ENCODE measurements at regions not wholly inside any gene's neighbourhood (a gene's known extent, or its start where the extent isn't known, plus 50 kb on each side); places are given as distances from the start of the nearest gene placed in this dataset.

- H3K4me3 ChIP-seq (ENCODE audit: low read depth, low read length) = no peak overlapping the region
- no peak for TF ChIP-seq CTCF (IDR thresholded peaks at IDR 0.05; ENCODE audit: control insufficient read depth, extremely low read depth, insufficient read depth)
Measured at GRCh38 chr22:47445716-47446290, 683.4 kb downstream of the TBC1D22A start.

GRCh38 chr22:47445212-47445611, 682.8 kb downstream of the TBC1D22A start:
- H3K4me3 ChIP-seq (ENCODE audit: low read depth, low read length) = no peak overlapping the region
- TF ChIP-seq CTCF (IDR thresholded peaks at IDR 0.05; ENCODE audit: control insufficient read depth, extremely low read depth, insufficient read depth) = no peak
- DNase-seq (ENCODE audit: low read depth) = no peak

More at GRCh38 chr22:47445716-47446290, 683.4 kb downstream of the TBC1D22A start:
- no peak for DNase-seq (ENCODE audit: low read depth)

DNA sequence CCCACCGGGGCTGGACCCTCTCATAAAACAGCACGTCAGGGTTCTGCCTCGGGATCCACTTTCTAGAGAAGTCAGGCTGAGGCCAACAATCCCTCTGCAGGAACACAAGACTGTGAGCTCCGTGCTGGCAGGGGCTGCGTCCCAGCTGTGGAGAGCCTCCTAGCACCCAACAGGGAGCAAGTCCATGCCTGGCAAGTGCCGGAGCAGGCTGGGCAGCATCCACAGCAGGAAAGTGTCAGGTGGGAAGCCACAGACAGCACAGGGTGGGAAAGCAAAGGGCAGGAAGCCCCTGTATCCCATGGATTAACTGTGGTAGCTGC, 682.3 kb downstream of the TBC1D22A start:
- no peak for DNase-seq (ENCODE audit: low read depth)
- no peak for TF ChIP-seq CTCF (IDR thresholded peaks at IDR 0.05; ENCODE audit: control insufficient read depth, extremely low read depth, insufficient read depth)
- no peak overlapping the region for H3K4me3 ChIP-seq (ENCODE audit: low read depth, low read length)

DNA sequence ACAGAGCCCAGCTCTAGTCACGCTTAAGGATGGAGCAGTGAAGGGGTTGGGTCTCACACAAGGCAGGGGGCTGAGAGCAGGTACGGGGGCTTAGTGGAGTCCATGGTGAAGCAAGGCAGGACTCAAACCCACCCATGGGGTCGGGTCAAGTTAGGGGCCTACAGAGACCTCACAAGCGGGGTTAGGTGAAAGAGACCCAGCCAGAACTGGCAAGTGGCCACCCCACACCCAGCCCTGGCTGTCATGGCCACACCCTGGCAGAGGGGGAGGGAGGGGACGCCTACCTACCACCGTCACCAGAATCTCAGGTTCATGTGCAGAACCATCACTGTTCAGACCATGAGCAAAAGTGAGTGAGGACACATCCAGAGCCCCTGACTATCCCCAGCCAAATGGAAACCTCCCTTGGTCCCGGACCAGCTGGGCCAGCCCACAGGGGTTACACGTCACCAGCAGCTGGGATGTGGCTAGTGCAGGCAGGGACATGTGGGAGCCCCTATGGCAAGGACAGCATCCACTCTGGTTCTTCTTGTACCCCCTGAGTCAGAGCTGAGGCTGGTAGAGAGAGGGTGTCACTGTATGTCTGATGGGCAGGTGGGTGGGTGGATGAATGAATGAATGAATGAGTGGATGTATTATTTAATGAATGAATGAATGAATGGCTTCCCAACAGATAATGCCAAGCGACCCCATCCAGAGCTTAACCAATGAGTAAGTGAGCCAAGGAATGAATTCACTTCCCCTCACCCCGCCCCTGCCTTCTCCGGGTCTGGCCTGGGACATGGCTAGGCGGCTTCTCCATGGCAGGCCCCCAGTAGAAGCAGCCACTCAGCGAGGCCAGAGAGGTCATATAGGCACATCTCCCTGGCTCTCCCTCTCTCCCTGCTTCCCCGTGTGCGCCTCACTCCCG, 681.6 kb downstream of the TBC1D22A start:
- H3K4me3 ChIP-seq (ENCODE audit: low read depth, low read length) = no peak overlapping the region
- DNase-seq (ENCODE audit: low read depth) = no peak
- TF ChIP-seq CTCF (IDR thresholded peaks at IDR 0.05; ENCODE audit: control insufficient read depth, extremely low read depth, insufficient read depth) = no peak

DNA sequence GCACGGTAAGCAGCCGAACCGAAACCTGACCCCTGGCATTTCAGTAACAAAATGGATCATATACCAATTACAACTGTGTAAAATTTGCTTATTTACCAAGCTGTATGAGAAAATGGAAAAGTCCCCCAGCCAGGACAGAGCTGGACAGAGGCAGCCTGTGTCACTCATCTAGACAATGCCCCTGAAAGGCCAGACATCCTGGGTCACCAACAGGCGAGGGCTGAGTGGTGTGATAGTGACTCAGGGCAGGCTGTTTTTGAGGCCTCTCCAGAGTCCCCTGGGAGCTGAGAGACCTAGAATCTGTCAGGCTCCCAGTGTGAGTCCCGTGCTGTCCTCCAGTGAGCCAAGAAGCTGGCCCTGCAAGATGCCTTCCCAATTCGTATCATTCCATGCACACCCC, 680.4 kb downstream of the TBC1D22A start:
- no peak for DNase-seq (ENCODE audit: low read depth)
- no peak for TF ChIP-seq CTCF (IDR thresholded peaks at IDR 0.05; ENCODE audit: control insufficient read depth, extremely low read depth, insufficient read depth)
- no peak overlapping the region for H3K4me3 ChIP-seq (ENCODE audit: low read depth, low read length)

- H3K4me3 ChIP-seq (ENCODE audit: low read depth, low read length) = no peak overlapping the region
- TF ChIP-seq CTCF (IDR thresholded peaks at IDR 0.05; ENCODE audit: control insufficient read depth, extremely low read depth, insufficient read depth) = no peak
- DNase-seq (ENCODE audit: low read depth) = no peak
Measured at GRCh38 chr22:47439643-47440265, 677.3 kb downstream of the TBC1D22A start.
